ENCODE measurements at regions not wholly inside any gene's neighbourhood (a gene's known extent, or its start where the extent isn't known, plus 50 kb on each side); places are given as distances from the start of the nearest gene placed in this dataset.

DNA sequence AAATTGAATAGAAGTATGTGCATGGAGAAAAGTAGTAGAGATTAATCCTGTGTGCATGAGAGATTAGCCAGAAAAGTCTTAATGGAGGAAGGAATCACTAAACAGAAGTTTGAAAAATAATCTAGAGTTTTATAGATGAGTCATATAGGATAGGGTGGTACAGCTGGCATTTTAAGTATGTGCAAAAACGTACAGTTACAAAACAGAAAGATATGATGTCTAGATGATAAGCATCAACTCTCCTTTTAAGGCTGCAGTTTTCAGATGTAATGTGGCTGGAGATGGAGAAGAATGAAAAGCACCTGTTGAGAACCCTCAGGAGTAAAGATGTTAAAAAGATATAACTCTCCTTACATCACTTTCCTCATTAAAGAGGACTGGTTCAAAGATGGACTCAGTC, 271.3 kb downstream of the STK31 start:
- no peak for DNase-seq

DNA sequence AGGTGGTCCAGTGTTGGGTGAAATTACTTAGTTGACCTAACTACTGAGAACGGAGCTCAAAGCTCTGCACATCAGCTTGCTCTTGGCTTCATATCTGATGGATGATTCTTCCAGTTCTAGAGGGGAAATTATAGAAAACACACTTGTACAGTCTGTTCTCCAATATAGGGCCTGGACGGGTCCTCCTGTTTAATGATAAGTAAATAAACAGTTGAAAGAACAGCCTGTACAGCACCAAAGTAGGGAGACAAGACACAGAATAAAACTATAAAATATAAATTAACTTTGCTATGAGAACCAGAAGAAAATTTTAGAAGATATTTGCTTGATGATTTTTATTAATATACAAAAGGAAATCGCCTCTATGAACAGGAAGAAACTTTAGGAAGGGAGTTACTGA, 271.7 kb downstream of the STK31 start:
- no peak for DNase-seq

- no peak for DNase-seq
Observed at GRCh38 chr7:24005517-24005916, 278.5 kb upstream of the NPY start.

GRCh38 chr7:24010495-24010894, 273.5 kb upstream of the NPY start:
- DNase-seq = no peak

DNA sequence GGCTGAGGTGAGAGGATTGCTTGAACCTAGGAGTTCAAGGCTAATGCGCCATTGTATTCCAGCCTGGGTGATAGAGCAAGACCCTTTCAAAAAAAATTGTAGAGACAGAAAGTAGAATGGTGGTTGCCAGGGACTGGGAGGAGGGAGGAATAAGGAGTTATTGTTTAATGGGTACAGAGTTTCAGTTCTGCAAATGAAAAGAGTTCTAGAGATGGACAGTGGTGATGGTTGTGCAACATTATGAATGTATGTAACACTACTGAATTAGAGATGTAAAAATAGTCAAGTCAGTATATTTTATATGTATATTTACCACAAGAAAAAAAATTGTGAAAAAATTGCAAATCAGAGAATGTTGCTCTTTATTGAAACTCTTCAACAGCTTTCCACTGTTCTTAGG, 266.5 kb upstream of the NPY start:
- DNase-seq = no peak

- DNase-seq = no peak
Observed at GRCh38 chr7:24018331-24018730, 265.7 kb upstream of the NPY start.

GRCh38 chr7:24019841-24020240, 264.1 kb upstream of the NPY start:
- DNase-seq = no peak

- peak; percentile 14 for DNase-seq
Observed at GRCh38 chr7:24024276-24025068, 259.5 kb upstream of the NPY start.

- peak; percentile 34 for DNase-seq
Observed at GRCh38 chr7:24025094-24025493, 258.9 kb upstream of the NPY start.

DNA sequence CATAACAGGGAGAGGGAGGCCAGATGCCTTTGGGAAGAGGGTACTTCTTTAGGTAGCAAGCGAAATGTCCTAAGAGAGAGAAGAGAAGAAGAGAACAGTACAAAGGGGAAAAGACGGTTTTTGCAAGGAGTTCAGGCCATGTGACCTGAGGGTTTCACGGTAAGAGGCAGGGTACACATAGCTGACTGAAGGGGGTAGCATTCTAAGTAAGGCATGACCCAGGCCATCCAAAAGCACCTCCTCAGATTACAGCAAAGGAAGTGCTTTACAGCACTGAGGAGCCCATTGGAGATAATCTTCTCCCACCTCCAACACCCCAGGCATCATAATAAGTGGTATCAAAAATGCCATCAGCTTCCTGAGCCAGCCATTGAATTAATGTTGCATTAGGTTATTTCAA, 258.2 kb upstream of the NPY start:
- DNase-seq = no peak

GRCh38 chr7:24026351-24026750, 257.6 kb upstream of the NPY start:
- no peak for DNase-seq

DNA sequence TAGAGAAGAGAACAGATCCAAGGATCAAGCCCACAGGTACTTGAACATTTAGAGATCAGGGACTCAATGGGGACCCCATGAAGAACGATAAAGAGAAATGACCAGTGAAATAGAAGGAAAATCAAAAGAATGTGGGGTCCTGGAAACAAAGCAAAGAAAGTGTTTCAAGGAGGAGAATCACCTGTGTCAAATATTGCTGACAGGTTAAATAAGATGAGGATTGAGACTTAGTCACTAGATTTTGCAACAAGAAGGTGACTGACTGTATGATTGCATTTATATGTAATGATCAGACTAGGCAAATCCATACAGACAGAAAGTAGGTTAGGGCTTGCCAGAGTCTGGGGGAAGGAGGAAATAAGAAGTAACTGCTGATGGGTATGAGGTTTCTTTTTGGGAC, 254.9 kb upstream of the NPY start:
- DNase-seq = no peak

GRCh38 chr7:24034251-24034650, 249.7 kb upstream of the NPY start:
- no peak for DNase-seq

- no peak for DNase-seq
Observed at GRCh38 chr7:24035366-24036032, 248.5 kb upstream of the NPY start.

DNA sequence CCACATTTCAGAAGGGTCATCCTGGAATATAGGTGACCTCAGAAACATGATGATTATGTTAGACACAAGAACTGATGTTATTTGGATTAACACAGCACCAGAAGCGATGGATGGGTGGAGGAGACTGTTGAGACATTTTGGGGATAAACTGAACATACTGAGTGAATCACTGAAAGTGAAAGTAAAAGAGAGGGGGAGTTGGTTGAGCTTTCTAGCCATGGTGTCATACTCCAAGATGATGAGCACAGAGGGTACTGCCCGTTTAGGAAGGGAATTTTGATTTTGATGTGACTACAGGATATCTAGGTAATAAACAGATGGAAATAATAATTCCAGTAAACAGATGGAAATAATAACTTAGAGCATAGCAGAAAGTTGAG, 248.0 kb upstream of the NPY start:
- no peak for DNase-seq

GRCh38 chr7:24038993-24039392, 245.0 kb upstream of the NPY start:
- DNase-seq = no peak

DNA sequence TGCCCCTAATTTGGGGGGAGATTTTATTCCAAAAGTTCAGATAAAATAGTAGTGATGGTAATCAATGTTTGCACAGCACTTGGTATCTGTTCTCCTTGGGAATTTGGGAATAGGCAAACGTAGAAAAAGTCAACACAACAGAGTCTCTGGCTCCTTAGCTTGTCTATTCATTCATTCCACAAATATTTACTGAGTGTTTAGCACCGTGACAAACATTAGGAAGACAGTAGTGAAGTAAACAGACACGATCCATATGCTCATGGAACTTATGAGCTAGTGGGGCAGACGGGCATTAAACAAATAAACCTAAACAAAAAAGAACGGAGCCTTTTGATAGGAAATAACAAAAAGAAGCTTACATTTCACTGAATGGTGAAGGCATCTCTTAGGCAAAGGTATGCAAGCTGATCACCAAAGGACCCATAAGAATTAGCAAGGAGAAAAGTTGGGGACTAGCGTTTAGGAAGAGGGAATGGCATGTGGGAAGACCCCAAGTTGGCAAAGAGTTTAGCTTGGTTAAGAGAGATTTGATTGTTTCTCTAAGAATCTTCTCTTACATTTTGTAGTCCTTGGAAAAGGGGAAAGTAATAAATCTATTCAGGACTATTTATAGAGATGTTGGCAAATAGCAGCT, 243.9 kb upstream of the NPY start:
- DNase-seq = no peak

- no peak for DNase-seq
Observed at GRCh38 chr7:24042028-24042427, 242.0 kb upstream of the NPY start.

GRCh38 chr7:24049296-24049695, 234.7 kb upstream of the NPY start:
- no peak for DNase-seq

- no peak for DNase-seq
Observed at GRCh38 chr7:24050991-24051560, 232.9 kb upstream of the NPY start.

DNA sequence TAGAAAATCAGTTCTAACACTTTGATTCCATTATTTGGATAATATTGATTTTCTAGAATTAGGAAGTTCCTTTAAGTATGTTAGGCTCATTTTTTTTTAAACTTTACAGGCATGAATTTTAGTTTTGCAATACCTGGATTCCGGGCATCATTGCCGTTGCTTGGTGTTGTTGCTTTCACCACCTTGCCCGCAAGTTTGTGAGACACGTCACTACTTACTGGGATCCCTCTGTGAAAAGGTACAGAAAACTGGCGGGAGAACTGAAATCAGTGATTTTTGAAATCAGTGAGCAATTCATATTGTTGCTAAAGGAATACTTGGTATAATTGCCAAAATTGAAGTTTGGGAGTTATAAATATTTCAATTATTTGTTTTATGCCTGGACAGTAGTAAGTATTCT, 232.3 kb upstream of the NPY start:
- no peak for DNase-seq

DNA sequence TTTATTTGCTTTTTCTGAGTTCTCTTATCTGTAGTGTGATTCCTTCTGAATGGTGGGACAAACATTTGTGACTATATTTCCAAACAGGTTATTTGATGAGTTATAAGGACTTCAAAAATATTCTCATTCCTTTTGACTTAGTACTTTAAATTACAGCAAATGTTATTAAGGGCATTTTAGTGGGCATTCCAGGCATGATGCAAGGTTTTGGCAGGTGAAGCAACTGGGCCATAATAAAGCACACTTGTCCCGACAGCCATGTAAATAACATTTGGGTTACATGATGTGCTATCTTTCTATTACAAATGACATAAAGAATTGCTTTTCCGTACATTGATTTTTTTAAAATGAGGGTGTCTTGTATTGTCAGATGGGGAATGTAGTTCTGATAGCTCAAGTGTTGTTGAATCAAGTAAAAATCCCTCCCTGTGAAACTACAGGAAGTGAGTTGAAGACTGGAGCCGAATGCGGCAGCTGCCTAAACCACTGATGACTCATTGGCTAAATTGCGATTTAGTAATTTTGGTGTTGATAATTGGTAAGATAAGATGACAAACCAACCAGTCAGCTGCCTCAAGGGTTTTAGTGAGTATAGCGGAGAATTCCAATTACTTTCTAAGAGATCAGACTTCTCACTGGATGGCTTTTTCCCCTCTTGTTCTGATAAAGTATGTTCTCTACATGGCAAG, 231.3 kb upstream of the NPY start:
- DNase-seq = peak; percentile 79

GRCh38 chr7:24054236-24054635, 229.8 kb upstream of the NPY start:
- no peak for DNase-seq

Measured in fibroblast of skin of abdomen (primary cell).